Liver (tissue), 8 donors: ENCODE measurements at regions not wholly inside any gene's neighbourhood (a gene's known extent, or its start where the extent isn't known, plus 50 kb on each side); places are given as distances from the start of the nearest gene placed in this dataset.

Experiments
- DNase-seq: peaks from one replicate; pipeline ENCODE4 v3.0.0-alpha.2; 2017; ENCODE audit warnings: low spot score
- H3K27ac ChIP-seq, 2 donors: one replicate each; pipeline ENCODE4 v1.7.0; 2013; ENCODE audit warnings: inconsistent platforms in 2 of 2, low read length in 2 of 2, control low read depth in 1 of 2, low read depth in 1 of 2, mild to moderate bottlenecking in 1 of 2
- H3K27me3 ChIP-seq, 4 donors: one replicate each; pipeline versions ENCODE4 v1.6.1 to v1.7.0; 2013; ENCODE audit warnings: low read length in 3 of 4, inconsistent platforms in 1 of 4, mild to moderate bottlenecking in 1 of 4, moderate library complexity in 1 of 4; ENCODE audit not compliant: control insufficient read depth in 4 of 4, insufficient read depth in 4 of 4
- H3K36me3 ChIP-seq, 4 donors: one replicate each; pipeline versions ENCODE4 v1.6.1 to v1.7.0; 2013; ENCODE audit warnings: low read length in 3 of 4, mild to moderate bottlenecking in 3 of 4, low read depth in 1 of 4, moderate library complexity in 1 of 4; ENCODE audit not compliant: control insufficient read depth in 4 of 4, insufficient read depth in 3 of 4
- H3K4me1 ChIP-seq, 4 donors: one replicate each; pipeline versions ENCODE4 v1.6.1 to v1.7.0; 2013; ENCODE audit warnings: low read length in 3 of 4, mild to moderate bottlenecking in 3 of 4, moderate library complexity in 1 of 4; ENCODE audit not compliant: control insufficient read depth in 4 of 4, insufficient read depth in 4 of 4
- H3K4me3 ChIP-seq, 3 donors: one replicate each; pipeline versions ENCODE4 v1.6.1 to v1.7.0; 2013; ENCODE audit warnings: low read length in 3 of 3, control low read depth in 1 of 3, low read depth in 1 of 3, mild to moderate bottlenecking in 1 of 3
- H3K9ac ChIP-seq, 2 donors: one replicate each; pipeline ENCODE4 v1.7.0; 2013; ENCODE audit warnings: low read length in 2 of 2, mild to moderate bottlenecking in 2 of 2, moderate library complexity in 2 of 2, control low read depth in 1 of 2, low read depth in 1 of 2
- H3K9me3 ChIP-seq, 4 donors: one replicate each; pipeline versions ENCODE4 v1.6.1 to v1.7.0; 2013; ENCODE audit warnings: low read length in 3 of 4; ENCODE audit not compliant: control insufficient read depth in 4 of 4
- EGR1 ChIP-seq, 2 donors: IDR thresholded peaks; 2 replicates each; pipeline ENCODE4 v1.6.1; 2016 to 2018; ENCODE audit warnings: antibody characterized with exemption in 2 of 2, low read depth in 2 of 2
- FOXA2 ChIP-seq: IDR thresholded peaks from 2 replicates; pipeline ENCODE4 v1.6.1; 2016; ENCODE audit warnings: antibody characterized with exemption
- GABPA ChIP-seq, 2 donors: IDR thresholded peaks in 1 of 2; conservative IDR thresholded peaks in 1 of 2; 2 replicates each; pipeline ENCODE4 v1.6.1; 2016; ENCODE audit warnings: antibody characterized with exemption in 2 of 2, mild to moderate bottlenecking in 1 of 2, moderate library complexity in 1 of 2
- HNF4A ChIP-seq, 2 donors: conservative IDR thresholded peaks; 2 replicates each; pipeline ENCODE4 v1.6.1; 2016; ENCODE audit warnings: antibody characterized with exemption in 2 of 2, mild to moderate bottlenecking in 2 of 2
- HNF4G ChIP-seq: IDR thresholded peaks from 2 replicates; pipeline ENCODE4 v1.6.1; 2016; ENCODE audit warnings: antibody characterized with exemption
- JUND ChIP-seq, 2 donors: IDR thresholded peaks; 2 replicates each; pipeline ENCODE4 v1.6.1; 2016; ENCODE audit warnings: antibody characterized with exemption in 2 of 2
- NR2F2 ChIP-seq: IDR thresholded peaks from 2 replicates; pipeline ENCODE4 v1.6.1; 2016; ENCODE audit warnings: antibody characterized with exemption
- RAD21 ChIP-seq, 2 donors: IDR thresholded peaks; 2 replicates each; pipeline ENCODE4 v1.6.1; 2016; ENCODE audit warnings: antibody characterized with exemption in 2 of 2, mild to moderate bottlenecking in 2 of 2
- RXRA ChIP-seq, 2 donors: IDR thresholded peaks; 2 replicates each; pipeline ENCODE4 v1.6.1; 2017 to 2018; ENCODE audit warnings: antibody characterized with exemption in 2 of 2, mild to moderate bottlenecking in 1 of 2
- SP1 ChIP-seq: IDR thresholded peaks from 2 replicates; pipeline ENCODE4 v1.6.1; 2018; ENCODE audit warnings: antibody characterized with exemption, mild to moderate bottlenecking
- TAF1 ChIP-seq: conservative IDR thresholded peaks from 2 replicates; pipeline ENCODE4 v1.6.1; 2016; ENCODE audit warnings: antibody characterized with exemption, mild to moderate bottlenecking
- YY1 ChIP-seq: IDR thresholded peaks from 2 replicates; pipeline ENCODE4 v1.6.1; 2016; ENCODE audit warnings: antibody characterized with exemption, mild to moderate bottlenecking
- WGBS: extraction: QIAGEN DNeasy Blood & Tissue Kit; methylation state at CpG from one replicate; pipeline ENCODE4 v1.1.7; 2013; 5-methylcytosine and 5-hydroxymethylcytosine counted together
- TF ChIP-seq, protein P1 (sequence below): fragments of 150-350 bp; IDR thresholded peaks from 2 replicates; pipeline ENCODE4 v1.5.1; 2017; ENCODE audit warnings: improper control_type of control experiment, low read depth, low read length; ENCODE audit not compliant: missing input control
- TF ChIP-seq, protein P2 (sequence below): IDR thresholded peaks from 2 replicates; pipeline ENCODE4 v1.6.1; 2016; ENCODE audit warnings: antibody characterized with exemption
- TF ChIP-seq, protein P3 (sequence below): IDR thresholded peaks from 2 replicates; pipeline ENCODE4 v1.6.1; 2016; ENCODE audit warnings: antibody characterized with exemption, mild to moderate bottlenecking
- TF ChIP-seq, protein P4 (sequence below): IDR thresholded peaks from 2 replicates; pipeline ENCODE4 v1.6.1; 2016; ENCODE audit warnings: antibody characterized with exemption
- TF ChIP-seq, protein P5 (sequence below): IDR thresholded peaks from 2 replicates; pipeline ENCODE4 v1.6.1; 2016; ENCODE audit warnings: antibody characterized with exemption
- donor health status: healthy.
- donor health status: healthy.
- donor health status: healthy.
- donor health status: healthy.
- donor health status: healthy.

DNA sequence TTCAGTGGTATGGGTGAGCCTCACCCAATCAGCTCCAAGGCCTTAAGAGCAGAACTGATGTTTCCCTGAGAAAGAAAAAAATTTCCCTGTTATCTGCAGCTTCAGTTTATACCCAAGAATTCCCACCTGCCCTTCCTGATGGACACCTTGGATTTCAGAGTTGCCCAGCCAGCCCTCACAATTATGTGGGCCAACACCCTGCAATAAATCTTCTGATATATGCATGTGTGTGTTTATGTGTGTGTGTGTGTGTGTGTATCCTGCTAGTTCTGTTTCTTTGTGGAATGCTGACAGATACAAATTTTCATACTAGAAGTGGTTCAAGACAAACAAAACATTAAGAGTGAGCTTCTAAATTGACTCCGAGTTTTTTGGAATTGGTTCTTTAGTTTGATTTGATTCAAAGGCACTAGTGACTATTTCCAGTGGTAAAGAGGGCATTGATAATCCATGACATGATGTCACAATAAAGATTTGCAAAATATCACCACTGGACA lies 246.6 kb upstream of the BTBD3 start:
- no peak overlapping the region for H3K27ac ChIP-seq
- TF ChIP-seq, protein P1, sequence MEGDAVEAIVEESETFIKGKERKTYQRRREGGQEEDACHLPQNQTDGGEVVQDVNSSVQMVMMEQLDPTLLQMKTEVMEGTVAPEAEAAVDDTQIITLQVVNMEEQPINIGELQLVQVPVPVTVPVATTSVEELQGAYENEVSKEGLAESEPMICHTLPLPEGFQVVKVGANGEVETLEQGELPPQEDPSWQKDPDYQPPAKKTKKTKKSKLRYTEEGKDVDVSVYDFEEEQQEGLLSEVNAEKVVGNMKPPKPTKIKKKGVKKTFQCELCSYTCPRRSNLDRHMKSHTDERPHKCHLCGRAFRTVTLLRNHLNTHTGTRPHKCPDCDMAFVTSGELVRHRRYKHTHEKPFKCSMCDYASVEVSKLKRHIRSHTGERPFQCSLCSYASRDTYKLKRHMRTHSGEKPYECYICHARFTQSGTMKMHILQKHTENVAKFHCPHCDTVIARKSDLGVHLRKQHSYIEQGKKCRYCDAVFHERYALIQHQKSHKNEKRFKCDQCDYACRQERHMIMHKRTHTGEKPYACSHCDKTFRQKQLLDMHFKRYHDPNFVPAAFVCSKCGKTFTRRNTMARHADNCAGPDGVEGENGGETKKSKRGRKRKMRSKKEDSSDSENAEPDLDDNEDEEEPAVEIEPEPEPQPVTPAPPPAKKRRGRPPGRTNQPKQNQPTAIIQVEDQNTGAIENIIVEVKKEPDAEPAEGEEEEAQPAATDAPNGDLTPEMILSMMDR, result no peak
- TF ChIP-seq NR2F2, result no peak
- TF ChIP-seq HNF4A (conservative IDR thresholded peaks at IDR 0.05), result no peak
- TF ChIP-seq FOXA2, result no peak
- no peak for TF ChIP-seq YY1
- TF ChIP-seq, protein P2, sequence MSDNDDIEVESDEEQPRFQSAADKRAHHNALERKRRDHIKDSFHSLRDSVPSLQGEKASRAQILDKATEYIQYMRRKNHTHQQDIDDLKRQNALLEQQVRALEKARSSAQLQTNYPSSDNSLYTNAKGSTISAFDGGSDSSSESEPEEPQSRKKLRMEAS, result no peak
- TF ChIP-seq GABPA (IDR thresholded peaks at IDR 0.05 in 1 of 2, conservative IDR thresholded peaks at IDR 0.05 in 1 of 2), result no peak
- no peak for TF ChIP-seq JUND (IDR thresholded peaks at IDR 0.05)
- no peak for TF ChIP-seq EGR1 (IDR thresholded peaks at IDR 0.05; ENCODE audit: low read depth in 2 of 2)
- no peak for TF ChIP-seq RXRA (IDR thresholded peaks at IDR 0.05)
- TF ChIP-seq SP1, result no peak
- no peak for TF ChIP-seq HNF4G
- TF ChIP-seq, protein P3, sequence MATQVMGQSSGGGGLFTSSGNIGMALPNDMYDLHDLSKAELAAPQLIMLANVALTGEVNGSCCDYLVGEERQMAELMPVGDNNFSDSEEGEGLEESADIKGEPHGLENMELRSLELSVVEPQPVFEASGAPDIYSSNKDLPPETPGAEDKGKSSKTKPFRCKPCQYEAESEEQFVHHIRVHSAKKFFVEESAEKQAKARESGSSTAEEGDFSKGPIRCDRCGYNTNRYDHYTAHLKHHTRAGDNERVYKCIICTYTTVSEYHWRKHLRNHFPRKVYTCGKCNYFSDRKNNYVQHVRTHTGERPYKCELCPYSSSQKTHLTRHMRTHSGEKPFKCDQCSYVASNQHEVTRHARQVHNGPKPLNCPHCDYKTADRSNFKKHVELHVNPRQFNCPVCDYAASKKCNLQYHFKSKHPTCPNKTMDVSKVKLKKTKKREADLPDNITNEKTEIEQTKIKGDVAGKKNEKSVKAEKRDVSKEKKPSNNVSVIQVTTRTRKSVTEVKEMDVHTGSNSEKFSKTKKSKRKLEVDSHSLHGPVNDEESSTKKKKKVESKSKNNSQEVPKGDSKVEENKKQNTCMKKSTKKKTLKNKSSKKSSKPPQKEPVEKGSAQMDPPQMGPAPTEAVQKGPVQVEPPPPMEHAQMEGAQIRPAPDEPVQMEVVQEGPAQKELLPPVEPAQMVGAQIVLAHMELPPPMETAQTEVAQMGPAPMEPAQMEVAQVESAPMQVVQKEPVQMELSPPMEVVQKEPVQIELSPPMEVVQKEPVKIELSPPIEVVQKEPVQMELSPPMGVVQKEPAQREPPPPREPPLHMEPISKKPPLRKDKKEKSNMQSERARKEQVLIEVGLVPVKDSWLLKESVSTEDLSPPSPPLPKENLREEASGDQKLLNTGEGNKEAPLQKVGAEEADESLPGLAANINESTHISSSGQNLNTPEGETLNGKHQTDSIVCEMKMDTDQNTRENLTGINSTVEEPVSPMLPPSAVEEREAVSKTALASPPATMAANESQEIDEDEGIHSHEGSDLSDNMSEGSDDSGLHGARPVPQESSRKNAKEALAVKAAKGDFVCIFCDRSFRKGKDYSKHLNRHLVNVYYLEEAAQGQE, result no peak
- TF ChIP-seq, protein P4, sequence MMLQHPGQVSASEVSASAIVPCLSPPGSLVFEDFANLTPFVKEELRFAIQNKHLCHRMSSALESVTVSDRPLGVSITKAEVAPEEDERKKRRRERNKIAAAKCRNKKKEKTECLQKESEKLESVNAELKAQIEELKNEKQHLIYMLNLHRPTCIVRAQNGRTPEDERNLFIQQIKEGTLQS, result no peak
- no peak for TF ChIP-seq RAD21 (IDR thresholded peaks at IDR 0.05)
- TF ChIP-seq, protein P5, sequence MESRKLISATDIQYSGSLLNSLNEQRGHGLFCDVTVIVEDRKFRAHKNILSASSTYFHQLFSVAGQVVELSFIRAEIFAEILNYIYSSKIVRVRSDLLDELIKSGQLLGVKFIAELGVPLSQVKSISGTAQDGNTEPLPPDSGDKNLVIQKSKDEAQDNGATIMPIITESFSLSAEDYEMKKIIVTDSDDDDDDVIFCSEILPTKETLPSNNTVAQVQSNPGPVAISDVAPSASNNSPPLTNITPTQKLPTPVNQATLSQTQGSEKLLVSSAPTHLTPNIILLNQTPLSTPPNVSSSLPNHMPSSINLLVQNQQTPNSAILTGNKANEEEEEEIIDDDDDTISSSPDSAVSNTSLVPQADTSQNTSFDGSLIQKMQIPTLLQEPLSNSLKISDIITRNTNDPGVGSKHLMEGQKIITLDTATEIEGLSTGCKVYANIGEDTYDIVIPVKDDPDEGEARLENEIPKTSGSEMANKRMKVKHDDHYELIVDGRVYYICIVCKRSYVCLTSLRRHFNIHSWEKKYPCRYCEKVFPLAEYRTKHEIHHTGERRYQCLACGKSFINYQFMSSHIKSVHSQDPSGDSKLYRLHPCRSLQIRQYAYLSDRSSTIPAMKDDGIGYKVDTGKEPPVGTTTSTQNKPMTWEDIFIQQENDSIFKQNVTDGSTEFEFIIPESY, result no peak
- H3K4me3 ChIP-seq, result no peak overlapping the region
- WGBS, result 70% methylated on average over 1 of the region's 1 CpG
- no peaks in the 10 kb centered on the region for H3K4me1 ChIP-seq
- no peak for DNase-seq
- H3K9ac ChIP-seq, result no peak overlapping the region
- no peaks in the 10 kb centered on the region for H3K36me3 ChIP-seq
- no peaks in the 10 kb centered on the region for H3K27me3 ChIP-seq
- no peaks in the 10 kb centered on the region for H3K9me3 ChIP-seq

DNA sequence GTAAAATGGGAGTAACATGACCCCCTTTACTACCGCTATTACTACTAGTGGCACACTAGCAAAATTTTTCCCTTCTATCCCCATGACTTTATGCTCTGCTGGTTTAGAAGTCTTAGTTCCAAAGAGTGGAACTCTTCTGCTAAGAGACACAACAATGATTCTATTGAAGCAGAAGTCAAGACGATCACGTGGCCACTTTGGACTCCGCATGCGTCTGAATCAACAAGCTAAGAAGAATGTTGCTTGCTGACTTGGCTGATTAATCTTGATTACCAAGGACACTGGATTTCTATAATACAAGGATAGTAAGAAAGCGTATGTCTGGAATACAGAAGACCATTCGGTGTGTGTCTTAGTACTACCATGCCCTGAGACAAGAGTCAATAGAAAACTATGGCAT lies 244.7 kb upstream of the BTBD3 start:
- H3K36me3 ChIP-seq, result no peaks in the 10 kb centered on the region
- WGBS, result 93% methylated on average over 7 of the region's 7 CpGs
- peaks cover 0 to 4% (median 1%) of the 10 kb centered on the region in 4 donors for H3K4me1 ChIP-seq
- H3K9me3 ChIP-seq, result no peaks in the 10 kb centered on the region
- TF ChIP-seq RXRA (IDR thresholded peaks at IDR 0.05) (no peak), GABPA (IDR thresholded peaks at IDR 0.05 in 1 of 2, conservative IDR thresholded peaks at IDR 0.05 in 1 of 2) (no peak), JUND (IDR thresholded peaks at IDR 0.05) (no peak), HNF4G (no peak), HNF4A (conservative IDR thresholded peaks at IDR 0.05) (no peak), FOXA2 (no peak), TAF1 (no peak), SP1 (no peak)
- TF ChIP-seq, protein P4, result no peak
- TF ChIP-seq, protein P5, result no peak
- no peak overlapping the region for H3K27ac ChIP-seq
- no peak for DNase-seq
- H3K27me3 ChIP-seq, result no peaks in the 10 kb centered on the region
- no peak overlapping the region for H3K9ac ChIP-seq
- no peak overlapping the region for H3K4me3 ChIP-seq
